ENCODE measurements at regions not wholly inside any gene's neighbourhood (a gene's known extent, or its start where the extent isn't known, plus 50 kb on each side); places are given as distances from the start of the nearest gene placed in this dataset.

DNA sequence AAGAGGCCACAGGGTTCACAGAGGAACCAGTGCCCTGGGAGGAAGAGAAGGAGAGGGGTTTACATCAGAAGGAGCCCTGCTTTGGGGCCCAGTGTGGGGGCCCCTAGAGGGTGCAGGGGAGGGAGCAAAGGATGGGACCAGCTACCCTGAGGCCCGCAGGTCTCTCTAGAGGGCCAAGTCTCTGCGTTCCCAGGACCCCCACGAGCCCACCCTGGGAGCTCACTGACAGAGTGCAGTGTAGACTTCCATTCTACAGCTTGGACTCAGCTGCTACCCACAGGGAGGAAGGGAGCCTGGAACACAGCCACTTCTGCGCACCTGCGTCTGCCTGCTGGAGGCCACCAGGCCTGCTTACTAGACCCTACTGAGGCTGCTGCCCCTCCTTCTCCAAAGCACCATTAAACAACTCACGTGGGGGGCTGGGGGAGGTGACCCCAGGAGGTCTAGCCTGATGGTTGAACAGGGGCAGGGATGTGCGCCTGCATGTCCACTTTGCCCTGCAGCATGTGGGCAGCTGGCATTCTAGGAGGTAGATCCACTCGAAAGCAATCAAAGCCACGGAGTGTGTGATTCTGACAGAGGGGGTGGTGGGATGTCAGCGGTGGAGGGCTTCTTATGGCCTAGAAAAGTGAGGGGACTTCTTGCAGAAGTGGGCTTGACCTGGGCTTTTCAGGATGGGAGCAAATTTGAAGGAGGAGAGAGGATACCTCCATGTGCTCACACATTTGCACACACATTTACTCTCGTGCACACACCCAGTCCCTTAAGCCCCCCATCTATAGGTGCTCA is 90.2 kb downstream of the ZFP36L2 start:
- Histone ChIP-seq H3K4me3 (ENCODE audit: low read length) (no peak overlapping the region), H3K27ac (ENCODE audit: low read length) (no peak overlapping the region), H3K9me3 (ENCODE audit: control insufficient read depth, low read depth, low read length) (no peaks in the 10 kb centered on the region), H3K4me1 (ENCODE audit: control insufficient read depth, insufficient read depth, low read length) (peaks cover 46% of the 10 kb centered on the region), H3K36me3 (ENCODE audit: control insufficient read depth, insufficient read depth, low read length) (no peaks in the 10 kb centered on the region), H3K27me3 (ENCODE audit: control insufficient read depth, insufficient read depth, low read length) (no peaks in the 10 kb centered on the region)
- WGBS (ENCODE audit: insufficient coverage, low lambda C conversion rate) = no CpG with 5 or more reads among the region's 11 CpGs
- DNase-seq = no peak

DNA sequence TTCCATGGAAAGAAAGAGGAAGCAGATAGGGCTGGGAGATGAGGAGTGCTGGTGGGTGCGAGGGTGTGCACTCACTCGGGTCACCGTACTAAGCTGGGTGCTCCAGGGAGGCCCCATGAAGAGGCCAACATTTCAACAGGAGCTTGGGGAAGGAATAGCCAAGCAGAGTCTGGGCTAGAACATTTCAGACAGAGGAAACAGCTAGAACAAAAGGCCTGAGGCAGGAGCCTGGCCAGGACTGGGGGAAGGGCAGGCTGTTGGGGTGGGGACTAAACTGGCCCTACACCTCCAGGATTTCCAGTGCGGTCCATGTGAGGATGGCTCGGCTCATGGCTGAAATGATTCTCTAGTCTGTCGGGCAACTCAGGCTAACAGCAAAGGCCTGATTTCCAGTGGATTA is 90.8 kb downstream of the ZFP36L2 start:
- no peak for DNase-seq
- WGBS (ENCODE audit: insufficient coverage, low lambda C conversion rate) = no CpG with 5 or more reads among the region's 6 CpGs
- Histone ChIP-seq H3K4me3 (ENCODE audit: low read length) (no peak overlapping the region), H3K4me1 (ENCODE audit: control insufficient read depth, insufficient read depth, low read length) (peaks cover 51% of the 10 kb centered on the region), H3K9me3 (ENCODE audit: control insufficient read depth, low read depth, low read length) (no peaks in the 10 kb centered on the region), H3K27ac (ENCODE audit: low read length) (no peak overlapping the region), H3K36me3 (ENCODE audit: control insufficient read depth, insufficient read depth, low read length) (no peaks in the 10 kb centered on the region), H3K27me3 (ENCODE audit: control insufficient read depth, insufficient read depth, low read length) (no peaks in the 10 kb centered on the region)

DNA sequence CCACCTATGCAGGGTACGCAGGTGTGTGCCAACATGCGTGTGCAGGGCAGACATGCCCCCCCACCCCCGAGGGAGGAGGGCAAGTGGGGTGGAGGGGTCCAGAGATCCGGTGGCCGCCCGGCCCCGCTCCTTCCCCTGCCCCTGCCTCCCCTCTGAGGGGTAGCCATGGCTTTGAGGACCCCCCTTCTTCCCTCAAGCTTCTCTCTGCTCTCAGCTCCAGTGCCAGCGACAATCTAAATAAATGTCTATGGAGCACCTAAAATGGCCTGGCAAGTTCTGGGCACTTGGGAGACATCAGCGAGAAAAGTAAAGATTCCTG is 91.9 kb downstream of the ZFP36L2 start:
- no peaks in the 10 kb centered on the region for H3K36me3 ChIP-seq (ENCODE audit: control insufficient read depth, insufficient read depth, low read length)
- WGBS (ENCODE audit: insufficient coverage, low lambda C conversion rate) = no CpG with 5 or more reads among the region's 9 CpGs
- H3K9me3 ChIP-seq (ENCODE audit: control insufficient read depth, low read depth, low read length) = no peaks in the 10 kb centered on the region
- peaks cover 59% of the 10 kb centered on the region for H3K4me1 ChIP-seq (ENCODE audit: control insufficient read depth, insufficient read depth, low read length)
- DNase-seq = no peak
- H3K27ac ChIP-seq (ENCODE audit: low read length) = no peak overlapping the region
- H3K27me3 ChIP-seq (ENCODE audit: control insufficient read depth, insufficient read depth, low read length) = no peaks in the 10 kb centered on the region
- H3K4me3 ChIP-seq (ENCODE audit: low read length) = no peak overlapping the region

DNA sequence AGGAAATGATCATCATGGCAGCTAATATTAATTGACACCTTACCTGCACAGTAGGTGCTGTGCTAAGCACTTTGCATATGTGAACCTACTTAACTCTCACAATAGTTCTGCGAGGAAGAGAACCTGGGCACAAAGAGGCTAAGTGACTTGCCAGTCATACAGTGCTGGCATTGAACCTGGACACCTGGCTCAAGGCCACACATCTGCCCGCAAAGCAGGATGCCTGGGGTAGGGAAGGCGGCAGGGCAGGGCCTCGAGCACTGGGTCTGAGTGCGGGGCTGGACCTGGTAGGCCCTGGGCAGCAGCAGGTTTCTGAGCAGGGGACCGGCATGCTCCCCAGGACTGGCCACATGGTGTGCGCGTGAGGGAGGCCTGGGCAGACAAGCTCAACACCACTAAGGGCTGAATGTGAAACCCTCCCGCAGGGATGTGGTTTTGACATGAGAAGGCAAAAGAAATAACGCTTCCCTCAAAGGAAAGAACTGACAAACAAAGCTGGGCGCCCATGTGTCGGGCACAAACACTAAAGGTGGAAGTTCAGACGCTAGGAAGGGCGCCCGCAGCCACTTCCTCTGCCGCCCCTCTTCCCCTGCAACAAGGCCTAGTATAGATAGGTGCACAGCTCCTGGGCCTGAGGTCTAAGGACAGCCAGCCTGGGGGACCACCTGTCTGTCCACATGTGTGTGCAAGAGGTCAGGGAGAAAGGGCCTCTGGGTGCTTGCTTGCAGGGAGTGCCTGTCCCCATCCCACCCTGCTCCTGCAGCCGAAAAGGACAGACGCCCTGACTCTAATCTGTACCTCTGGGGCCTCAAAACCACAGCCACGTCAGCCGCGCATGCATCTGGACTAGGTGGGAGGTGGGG is 92.5 kb downstream of the ZFP36L2 start:
- Histone ChIP-seq H3K4me3 (ENCODE audit: low read length) (no peak overlapping the region), H3K36me3 (ENCODE audit: control insufficient read depth, insufficient read depth, low read length) (no peaks in the 10 kb centered on the region), H3K4me1 (ENCODE audit: control insufficient read depth, insufficient read depth, low read length) (peaks cover 61% of the 10 kb centered on the region), H3K27me3 (ENCODE audit: control insufficient read depth, insufficient read depth, low read length) (no peaks in the 10 kb centered on the region), H3K9me3 (ENCODE audit: control insufficient read depth, low read depth, low read length) (no peaks in the 10 kb centered on the region), H3K27ac (ENCODE audit: low read length) (no peak overlapping the region)
- DNase-seq = no peak
- no CpG with 5 or more reads among the region's 21 CpGs for WGBS (ENCODE audit: insufficient coverage, low lambda C conversion rate)

DNA sequence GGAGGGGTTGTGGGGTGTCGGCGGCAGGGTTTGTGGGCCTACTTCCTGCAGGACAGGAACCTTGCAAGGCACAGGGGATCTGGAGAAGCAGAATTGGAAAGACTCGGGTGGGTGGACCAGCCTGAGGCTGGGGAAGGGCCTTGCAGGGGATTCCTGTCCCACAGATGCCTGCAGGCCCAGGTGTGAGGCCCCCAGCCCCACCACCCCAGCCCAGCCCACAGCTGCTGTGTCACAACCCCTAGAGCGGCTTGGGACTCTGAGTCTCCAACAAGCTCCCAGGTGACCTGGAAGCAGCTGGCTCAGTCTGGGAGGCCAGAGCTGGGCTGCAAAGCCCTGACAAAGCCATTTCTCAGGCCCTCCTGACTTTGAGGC is 93.1 kb downstream of the ZFP36L2 start:
- peak overlapping the region; percentile 71 for H3K27ac ChIP-seq (ENCODE audit: low read length)
- H3K27me3 ChIP-seq (ENCODE audit: control insufficient read depth, insufficient read depth, low read length) = no peaks in the 10 kb centered on the region
- no peaks in the 10 kb centered on the region for H3K36me3 ChIP-seq (ENCODE audit: control insufficient read depth, insufficient read depth, low read length)
- no peaks in the 10 kb centered on the region for H3K9me3 ChIP-seq (ENCODE audit: control insufficient read depth, low read depth, low read length)
- WGBS (ENCODE audit: insufficient coverage, low lambda C conversion rate) = no CpG with 5 or more reads among the region's 4 CpGs
- peaks cover 61% of the 10 kb centered on the region for H3K4me1 ChIP-seq (ENCODE audit: control insufficient read depth, insufficient read depth, low read length)
- no peak overlapping the region for H3K4me3 ChIP-seq (ENCODE audit: low read length)
- peak in 1 of 2 donors; percentile 65 for DNase-seq

DNA sequence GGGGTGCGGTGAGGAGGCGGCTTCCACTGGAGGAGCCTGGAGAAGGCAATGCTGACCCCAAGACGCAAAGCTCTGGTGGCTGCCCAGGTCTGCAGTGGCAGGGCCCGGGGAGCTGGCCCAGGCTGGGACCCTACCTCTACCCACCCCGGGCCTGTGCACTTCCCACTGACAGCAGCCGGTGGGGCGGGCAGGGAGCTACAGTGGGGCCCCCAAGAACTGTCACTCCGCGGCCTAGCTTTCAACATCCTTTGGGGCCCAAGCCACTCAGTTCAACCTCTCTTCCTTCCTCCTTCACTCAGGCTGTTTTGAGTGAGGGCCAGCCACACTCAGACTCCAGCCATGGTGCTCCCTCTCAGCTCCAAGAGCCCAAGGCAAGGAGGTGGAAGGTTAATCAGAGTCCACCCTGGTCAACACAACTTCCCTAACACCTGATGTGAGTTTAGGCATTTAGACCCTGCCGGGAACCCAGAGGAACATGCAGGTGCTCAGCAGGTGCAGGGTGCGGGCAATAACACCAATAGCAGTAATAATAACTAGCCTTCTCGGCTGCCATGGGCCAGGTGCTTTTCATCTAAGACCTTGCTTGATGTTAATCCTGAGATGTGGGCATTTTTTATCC is 93.6 kb downstream of the ZFP36L2 start:
- H3K27ac ChIP-seq (ENCODE audit: low read length) = peak overlapping the region; percentile 71
- peaks cover 61% of the 10 kb centered on the region for H3K4me1 ChIP-seq (ENCODE audit: control insufficient read depth, insufficient read depth, low read length)
- no peaks in the 10 kb centered on the region for H3K27me3 ChIP-seq (ENCODE audit: control insufficient read depth, insufficient read depth, low read length)
- no peak for DNase-seq
- H3K9me3 ChIP-seq (ENCODE audit: control insufficient read depth, low read depth, low read length) = no peaks in the 10 kb centered on the region
- no CpG with 5 or more reads among the region's 12 CpGs for WGBS (ENCODE audit: insufficient coverage, low lambda C conversion rate)
- no peaks in the 10 kb centered on the region for H3K36me3 ChIP-seq (ENCODE audit: control insufficient read depth, insufficient read depth, low read length)
- no peak overlapping the region for H3K4me3 ChIP-seq (ENCODE audit: low read length)

DNA sequence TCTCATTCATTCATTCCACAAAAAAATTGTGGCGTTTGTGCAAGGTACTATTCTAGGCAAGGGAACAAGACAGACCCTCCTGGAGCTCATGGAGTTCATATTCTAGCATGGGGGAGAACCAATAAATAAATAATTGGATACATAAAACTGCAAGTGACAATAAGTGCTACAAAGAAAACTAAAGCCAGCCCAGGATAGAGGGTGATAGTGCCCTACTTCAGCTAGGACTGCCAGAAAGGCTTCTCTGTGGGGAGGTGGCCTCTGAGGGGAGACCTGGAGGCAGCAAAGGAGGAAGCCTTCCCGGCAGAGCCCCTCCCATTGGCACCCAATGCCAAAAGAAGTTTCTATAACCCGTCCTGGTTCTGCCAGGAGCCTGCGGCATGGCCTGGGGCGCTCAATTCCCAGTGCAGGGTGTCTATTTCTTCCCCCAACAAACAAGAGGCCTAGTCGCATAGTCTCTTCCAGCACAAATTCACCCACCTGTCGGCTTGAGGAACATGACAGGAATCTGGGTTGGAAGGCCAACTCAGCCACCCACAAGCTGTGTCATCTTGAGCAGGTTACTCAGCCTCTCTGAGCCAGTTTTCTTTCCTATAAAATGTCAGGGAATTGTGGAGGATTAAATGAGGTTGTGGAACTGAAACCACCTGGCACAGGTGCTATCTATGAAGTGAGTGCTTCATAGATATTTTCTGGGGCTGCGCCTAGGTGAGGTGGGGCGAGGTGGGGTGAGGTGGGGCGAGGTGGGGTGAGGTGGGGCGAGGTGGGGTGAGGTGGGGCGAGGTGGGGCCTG is 94.3 kb downstream of the ZFP36L2 start:
- DNase-seq = peak in 1 of 2 donors; percentile 68
- Histone ChIP-seq H3K9me3 (ENCODE audit: control insufficient read depth, low read depth, low read length) (peaks cover 2% of the 10 kb centered on the region), H3K27ac (ENCODE audit: low read length) (peak overlapping the region; percentile 82), H3K36me3 (ENCODE audit: control insufficient read depth, insufficient read depth, low read length) (no peaks in the 10 kb centered on the region), H3K27me3 (ENCODE audit: control insufficient read depth, insufficient read depth, low read length) (no peaks in the 10 kb centered on the region), H3K4me1 (ENCODE audit: control insufficient read depth, insufficient read depth, low read length) (peaks cover 61% of the 10 kb centered on the region), H3K4me3 (ENCODE audit: low read length) (no peak overlapping the region)
- WGBS (ENCODE audit: insufficient coverage, low lambda C conversion rate) = no CpG with 5 or more reads among the region's 12 CpGs

DNA sequence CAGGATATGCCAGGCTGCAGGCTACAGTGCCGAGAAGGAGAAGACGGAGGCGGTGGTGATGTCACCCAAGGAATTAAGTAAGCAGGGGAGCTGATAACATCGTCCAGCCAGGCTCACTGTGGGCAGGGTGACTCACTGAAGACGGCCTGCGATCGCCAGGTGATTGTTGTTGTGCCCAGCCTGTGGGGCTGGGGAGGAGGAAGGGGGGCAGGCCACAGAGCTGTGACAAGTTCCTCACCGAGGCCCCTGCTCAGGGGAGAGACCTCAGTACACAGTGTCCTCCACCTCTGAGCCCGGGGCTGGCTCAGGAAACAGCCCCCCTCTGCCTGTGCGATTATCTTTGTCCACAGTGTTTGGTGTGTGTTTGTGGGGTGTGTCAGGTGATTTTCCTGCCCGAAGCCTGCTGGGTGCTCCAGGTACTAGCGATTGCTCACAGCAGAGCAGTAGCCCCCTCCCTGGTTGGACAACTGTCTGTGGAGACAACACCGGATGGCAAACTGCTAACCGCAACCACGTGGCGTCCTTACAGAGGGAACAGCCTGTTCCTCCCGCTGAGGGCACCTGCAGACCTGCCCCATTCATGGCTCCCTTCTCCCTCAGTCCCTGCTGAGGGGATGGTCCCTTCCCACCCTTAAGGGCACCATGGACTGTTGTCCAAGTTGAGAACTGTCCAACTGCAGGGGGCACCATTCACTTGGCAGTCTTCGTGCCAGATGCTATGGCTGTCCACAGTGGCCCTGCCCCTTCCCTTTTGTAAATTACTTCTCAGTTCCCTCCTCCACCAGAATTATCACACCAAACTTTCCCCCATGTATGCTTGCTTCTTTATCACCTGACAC is 95.1 kb downstream of the ZFP36L2 start:
- Histone ChIP-seq H3K9me3 (ENCODE audit: control insufficient read depth, low read depth, low read length) (peaks cover 5% of the 10 kb centered on the region), H3K27me3 (ENCODE audit: control insufficient read depth, insufficient read depth, low read length) (no peaks in the 10 kb centered on the region), H3K36me3 (ENCODE audit: control insufficient read depth, insufficient read depth, low read length) (no peaks in the 10 kb centered on the region), H3K27ac (ENCODE audit: low read length) (peak overlapping the region; percentile 82), H3K4me3 (ENCODE audit: low read length) (no peak overlapping the region), H3K4me1 (ENCODE audit: control insufficient read depth, insufficient read depth, low read length) (peaks cover 62% of the 10 kb centered on the region)
- DNase-seq = peak; percentile 85 to 91
- 33% methylated on average over 1 of the region's 18 CpGs for WGBS (ENCODE audit: insufficient coverage, low lambda C conversion rate)

DNA sequence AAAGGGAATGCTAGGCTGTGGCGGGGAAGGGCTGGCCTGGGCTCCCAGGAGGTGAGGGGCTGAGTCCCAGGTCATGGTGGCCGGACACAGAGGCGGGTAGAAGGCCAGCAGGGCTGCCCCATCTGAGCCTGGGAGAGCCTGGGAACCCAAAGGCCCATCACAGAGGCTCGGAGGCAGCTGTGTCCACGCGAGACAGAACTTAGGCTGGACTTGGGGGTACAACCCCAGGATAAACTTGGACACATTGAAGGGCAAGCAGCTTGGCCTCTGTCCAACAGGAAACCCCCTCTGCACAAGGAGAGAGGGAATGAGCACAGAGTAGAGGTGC is 95.9 kb downstream of the ZFP36L2 start:
- no peak overlapping the region for H3K4me3 ChIP-seq (ENCODE audit: low read length)
- WGBS (ENCODE audit: insufficient coverage, low lambda C conversion rate) = no CpG with 5 or more reads among the region's 6 CpGs
- DNase-seq = peak in 1 of 2 donors; percentile 34
- H3K36me3 ChIP-seq (ENCODE audit: control insufficient read depth, insufficient read depth, low read length) = no peaks in the 10 kb centered on the region
- peaks cover 55% of the 10 kb centered on the region for H3K4me1 ChIP-seq (ENCODE audit: control insufficient read depth, insufficient read depth, low read length)
- H3K27me3 ChIP-seq (ENCODE audit: control insufficient read depth, insufficient read depth, low read length) = no peaks in the 10 kb centered on the region
- H3K9me3 ChIP-seq (ENCODE audit: control insufficient read depth, low read depth, low read length) = peaks cover 5% of the 10 kb centered on the region
- H3K27ac ChIP-seq (ENCODE audit: low read length) = peak overlapping the region; percentile 82

Data from large intestine (tissue), 3 donors.